NT2/D1 (cell line): ENCODE measurements at regions not wholly inside any gene's neighbourhood (a gene's known extent, or its start where the extent isn't known, plus 50 kb on each side); places are given as distances from the start of the nearest gene placed in this dataset.

ENCODE experiments used
- YY1 ChIP-seq: IDR thresholded peaks from 2 replicates; pipeline ENCODE4 v1.6.1; 2011; ENCODE audit not compliant: insufficient read length, insufficient read depth
- ZNF274 ChIP-seq: IDR thresholded peaks from 2 replicates; pipeline ENCODE4 v1.6.1; 2011; ENCODE audit warnings: mild to moderate bottlenecking, low read depth, low read length

- no peak for TF ChIP-seq ZNF274
- TF ChIP-seq YY1 = no peak
Observed at GRCh38 chr10:118910702-118911101, 118.8 kb upstream of the NANOS1 start.
